Thymus (tissue), 11 donors: ENCODE measurements at regions not wholly inside any gene's neighbourhood (a gene's known extent, or its start where the extent isn't known, plus 50 kb on each side); places are given as distances from the start of the nearest gene placed in this dataset.

ENCODE experiments used
- DNase-seq, 9 donors: peaks; one replicate each; pipeline ENCODE4 v3.0.0-alpha.2; 2013; ENCODE audit warnings: low spot score in 9 of 9, low read depth in 6 of 9, missing footprints in 1 of 9
- H3K27ac ChIP-seq, 2 donors: one replicate each; pipeline ENCODE4 v1.5.1; 2013; ENCODE audit warnings: control low read depth in 1 of 2, low read depth in 1 of 2, low read length in 1 of 2, mild to moderate bottlenecking in 1 of 2, moderate library complexity in 1 of 2
- H3K27me3 ChIP-seq, 2 donors: one replicate each; pipeline ENCODE4 v1.5.1; 2013; ENCODE audit warnings: low read length in 1 of 2; ENCODE audit not compliant: control insufficient read depth in 2 of 2, insufficient read depth in 1 of 2
- H3K36me3 ChIP-seq, 2 donors: one replicate each; pipeline ENCODE4 v1.5.1; 2013; ENCODE audit warnings: low read length in 1 of 2, mild to moderate bottlenecking in 1 of 2, moderate library complexity in 1 of 2; ENCODE audit not compliant: control insufficient read depth in 2 of 2, insufficient read depth in 2 of 2
- H3K4me1 ChIP-seq, 2 donors: one replicate each; pipeline ENCODE4 v1.5.1; 2013; ENCODE audit warnings: low read length in 2 of 2; ENCODE audit not compliant: control insufficient read depth in 2 of 2, insufficient read depth in 2 of 2
- H3K4me3 ChIP-seq, 2 donors: one replicate each; pipeline ENCODE4 v1.5.1; 2013; ENCODE audit warnings: low read length in 2 of 2, control low read depth in 1 of 2, mild to moderate bottlenecking in 1 of 2
- H3K9me3 ChIP-seq, 2 donors: one replicate each; pipeline ENCODE4 v1.5.1; 2013; ENCODE audit warnings: low read length in 1 of 2, mild to moderate bottlenecking in 1 of 2; ENCODE audit not compliant: control insufficient read depth in 2 of 2, insufficient read depth in 1 of 2
- WGBS: extraction: QIAGEN DNeasy Blood & Tissue Kit; methylation state at CpG from one replicate; pipeline ENCODE4 v1.1.7; 2013; 5-methylcytosine and 5-hydroxymethylcytosine counted together
- donor health status: healthy.

DNA sequence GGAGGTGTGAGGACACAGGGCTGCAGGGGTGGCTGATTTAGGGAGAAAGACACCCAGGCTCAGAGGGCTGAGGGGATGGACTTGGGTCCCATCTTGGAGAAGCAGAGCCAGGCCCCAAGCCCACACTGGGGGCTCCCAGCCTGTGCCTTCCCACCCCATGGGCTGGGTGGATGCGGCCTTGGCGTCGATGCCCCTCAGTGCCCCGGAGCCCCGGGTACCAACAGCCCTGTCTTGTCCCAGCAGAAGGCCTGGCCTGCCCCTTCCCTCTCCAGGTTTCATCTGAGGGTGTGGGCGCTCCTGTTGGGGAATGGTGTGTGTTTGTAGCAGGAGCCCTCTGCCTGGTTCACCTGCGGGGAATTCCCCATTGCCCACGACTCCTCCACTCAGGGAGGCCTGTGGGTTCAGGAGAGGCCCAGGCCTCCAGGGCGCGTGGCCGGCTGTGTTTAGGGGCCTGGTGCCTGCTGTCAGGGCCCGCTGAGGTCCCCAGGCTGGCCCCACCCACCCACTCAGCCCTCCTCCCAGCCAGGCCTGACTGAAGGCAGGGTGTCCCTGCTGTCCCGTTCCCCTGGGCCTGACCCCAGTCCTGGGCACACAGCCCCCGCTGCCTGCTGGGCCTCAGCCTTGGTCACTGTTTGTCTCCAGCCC, 51.1 kb upstream of the BEGAIN start:
- H3K36me3 ChIP-seq, result no peaks in the 10 kb centered on the region
- no peak overlapping the region for H3K27ac ChIP-seq
- H3K4me1 ChIP-seq, result peaks cover 35 to 58% of the 10 kb centered on the region in 2 donors
- no peaks in the 10 kb centered on the region for H3K27me3 ChIP-seq
- no peak overlapping the region for H3K4me3 ChIP-seq
- 95% methylated on average over 14 of the region's 14 CpGs for WGBS
- H3K9me3 ChIP-seq, result peaks cover 0 to 11% of the 10 kb centered on the region in 2 donors
- no peak for DNase-seq

DNA sequence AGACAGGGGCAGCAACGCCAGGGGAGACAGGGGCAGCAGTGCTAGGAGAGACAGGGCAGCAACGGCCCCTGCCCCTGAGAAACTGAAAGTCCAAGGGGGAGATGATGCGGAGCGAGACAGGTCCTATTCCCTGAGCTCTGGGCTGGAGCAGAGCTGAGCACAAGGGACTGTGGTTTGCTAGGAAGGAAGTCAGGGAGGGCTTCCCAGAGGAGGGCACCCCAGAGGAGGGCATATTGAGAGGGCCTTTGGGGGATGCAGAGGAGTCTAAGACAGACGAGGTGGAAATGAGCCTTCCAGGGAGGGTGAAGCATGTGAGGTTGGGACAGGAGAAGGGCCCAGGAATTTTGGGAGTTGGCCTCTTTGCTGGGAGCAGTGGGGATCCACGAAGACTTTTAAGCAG, 52.1 kb upstream of the BEGAIN start:
- Histone ChIP-seq H3K4me3 (no peak overlapping the region), H3K27ac (peak overlapping the region in 1 of 2 donors; percentile 97), H3K9me3 (peaks cover 0 to 12% of the 10 kb centered on the region in 2 donors), H3K4me1 (peaks cover 35 to 63% of the 10 kb centered on the region in 2 donors), H3K36me3 (no peaks in the 10 kb centered on the region), H3K27me3 (no peaks in the 10 kb centered on the region)
- 83% methylated on average over 6 of the region's 6 CpGs for WGBS
- no peak for DNase-seq

- Histone ChIP-seq H3K9me3 (peaks cover 0 to 12% of the 10 kb centered on the region in 2 donors), H3K4me3 (peak overlapping the region in 1 of 2 donors; percentile 4), H3K36me3 (no peaks in the 10 kb centered on the region), H3K27ac (peak overlapping the region; percentile 80 to 97), H3K4me1 (peaks cover 47 to 77% of the 10 kb centered on the region in 2 donors), H3K27me3 (no peaks in the 10 kb centered on the region)
- peak; percentile 69 to 93 (median 77) for DNase-seq
- WGBS, result 26% methylated on average over 20 of the region's 20 CpGs
Measured at GRCh38 chr14:100640471-100641273, 53.5 kb upstream of the BEGAIN start.

DNA sequence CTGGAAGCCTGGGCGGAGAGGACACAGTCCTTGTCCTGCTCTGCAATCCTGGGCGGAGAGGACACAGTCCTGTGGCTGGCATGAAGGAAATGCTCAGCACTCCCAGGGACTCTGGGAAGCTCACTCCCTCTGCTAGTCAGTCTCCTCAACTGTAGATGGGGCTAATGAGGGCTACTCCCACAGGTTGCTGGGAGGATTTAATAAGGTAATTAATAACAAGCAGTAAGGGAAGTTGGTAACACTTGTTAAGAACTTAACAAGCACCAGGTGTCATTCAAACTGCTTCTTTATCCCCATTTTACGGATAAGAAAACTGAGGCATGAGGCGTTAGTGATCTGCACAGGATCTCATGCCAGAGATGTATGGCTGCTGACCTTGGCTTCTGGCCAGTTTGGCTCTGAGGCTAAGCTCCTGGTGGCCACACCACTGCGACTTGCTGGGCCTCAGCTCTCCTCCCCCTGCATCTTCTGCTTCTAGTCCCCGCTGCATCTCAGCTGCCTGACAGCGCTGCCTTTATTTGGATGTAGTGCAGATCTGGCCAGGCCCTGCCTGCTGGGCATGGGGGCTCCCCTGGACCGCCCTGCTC, 54.1 kb upstream of the BEGAIN start:
- no peak for DNase-seq
- Histone ChIP-seq H3K4me1 (peaks cover 47 to 84% of the 10 kb centered on the region in 2 donors), H3K4me3 (no peak overlapping the region), H3K36me3 (no peaks in the 10 kb centered on the region), H3K27me3 (no peaks in the 10 kb centered on the region), H3K27ac (no peak overlapping the region), H3K9me3 (peaks cover 0 to 12% of the 10 kb centered on the region in 2 donors)
- 96% methylated on average over 8 of the region's 8 CpGs for WGBS

GRCh38 chr14:100643426-100643825, 56.2 kb upstream of the BEGAIN start:
- 98% methylated on average over 8 of the region's 8 CpGs for WGBS
- no peaks in the 10 kb centered on the region for H3K27me3 ChIP-seq
- no peak overlapping the region for H3K27ac ChIP-seq
- no peak for DNase-seq
- peaks cover 44 to 66% of the 10 kb centered on the region in 2 donors for H3K4me1 ChIP-seq
- no peaks in the 10 kb centered on the region for H3K36me3 ChIP-seq
- H3K9me3 ChIP-seq, result peaks cover 0 to 12% of the 10 kb centered on the region in 2 donors
- no peak overlapping the region for H3K4me3 ChIP-seq

GRCh38 chr14:100644383-100644782, 57.2 kb upstream of the BEGAIN start:
- WGBS, result 89% methylated on average over 6 of the region's 6 CpGs
- H3K36me3 ChIP-seq, result no peaks in the 10 kb centered on the region
- H3K4me1 ChIP-seq, result peaks cover 34 to 57% of the 10 kb centered on the region in 2 donors
- no peak for DNase-seq
- H3K9me3 ChIP-seq, result peaks cover 0 to 12% of the 10 kb centered on the region in 2 donors
- no peak overlapping the region for H3K4me3 ChIP-seq
- H3K27ac ChIP-seq, result no peak overlapping the region
- no peaks in the 10 kb centered on the region for H3K27me3 ChIP-seq

GRCh38 chr14:100644784-100645183, 57.6 kb upstream of the BEGAIN start:
- Histone ChIP-seq H3K9me3 (peaks cover 0 to 12% of the 10 kb centered on the region in 2 donors), H3K27me3 (no peaks in the 10 kb centered on the region), H3K27ac (peak overlapping the region in 1 of 2 donors; percentile 64), H3K4me3 (no peak overlapping the region), H3K4me1 (peaks cover 30 to 53% of the 10 kb centered on the region in 2 donors), H3K36me3 (no peaks in the 10 kb centered on the region)
- no peak for DNase-seq
- WGBS, result 35% methylated on average over 8 of the region's 8 CpGs

- H3K27me3 ChIP-seq, result no peaks in the 10 kb centered on the region
- H3K36me3 ChIP-seq, result no peaks in the 10 kb centered on the region
- H3K27ac ChIP-seq, result peak overlapping the region in 1 of 2 donors; percentile 64
- peaks cover 24 to 47% of the 10 kb centered on the region in 2 donors for H3K4me1 ChIP-seq
- DNase-seq, result peak; percentile 68 to 93 (median 86)
- peaks cover 0 to 12% of the 10 kb centered on the region in 2 donors for H3K9me3 ChIP-seq
- 21% methylated on average over 12 of the region's 12 CpGs for WGBS
- H3K4me3 ChIP-seq, result no peak overlapping the region
Measured at GRCh38 chr14:100645196-100645981, 58.2 kb upstream of the BEGAIN start.
